Ishikawa (cell line): ENCODE measurements at regions not wholly inside any gene's neighbourhood (a gene's known extent, or its start where the extent isn't known, plus 50 kb on each side); places are given as distances from the start of the nearest gene placed in this dataset.

Experiments
- CEBPB ChIP-seq: IDR thresholded peaks from 2 replicates; pipeline ENCODE4 v1.6.1; 2012
- CREB1 ChIP-seq: IDR thresholded peaks from 2 replicates; pipeline ENCODE4 v1.6.1; 2012; ENCODE audit warnings: low read depth
- EGR1 ChIP-seq: IDR thresholded peaks from 2 replicates; pipeline ENCODE4 v1.6.1; 2012
- EP300 ChIP-seq: IDR thresholded peaks from 2 replicates; pipeline ENCODE4 v1.6.1; 2012; ENCODE audit warnings: borderline replicate concordance
- FOXM1 ChIP-seq: IDR thresholded peaks from 2 replicates; pipeline ENCODE4 v1.6.1; 2012; ENCODE audit warnings: low read depth, borderline replicate concordance
- NFIC ChIP-seq: IDR thresholded peaks from 2 replicates; pipeline ENCODE4 v1.6.1; 2012
- RAD21 ChIP-seq: IDR thresholded peaks from 2 replicates; pipeline ENCODE4 v1.6.1; 2012; ENCODE audit warnings: low read depth
- REST ChIP-seq: IDR thresholded peaks from 2 replicates; pipeline ENCODE4 v1.6.1; 2012; ENCODE audit warnings: low read depth, mild to moderate bottlenecking
- TAF1 ChIP-seq: IDR thresholded peaks from 2 replicates; pipeline ENCODE4 v1.6.1; 2012; ENCODE audit warnings: low read depth, mild to moderate bottlenecking
- TCF12 ChIP-seq: IDR thresholded peaks from 2 replicates; pipeline ENCODE4 v1.6.1; 2012; ENCODE audit warnings: low read depth
- TEAD4 ChIP-seq: IDR thresholded peaks from 2 replicates; pipeline ENCODE4 v1.6.1; 2012
- YY1 ChIP-seq: IDR thresholded peaks from 2 replicates; pipeline ENCODE4 v1.6.1; 2012; ENCODE audit warnings: low read depth
- ZBTB7A ChIP-seq: IDR thresholded peaks from 2 replicates; pipeline ENCODE4 v1.6.1; 2012; ENCODE audit warnings: low read depth
- TF ChIP-seq, protein P1 (sequence below): IDR thresholded peaks from 2 replicates; pipeline ENCODE4 v1.6.1; 2012
- TF ChIP-seq, protein P2 (sequence below): IDR thresholded peaks from 2 replicates; pipeline ENCODE4 v1.6.1; 2012

DNA sequence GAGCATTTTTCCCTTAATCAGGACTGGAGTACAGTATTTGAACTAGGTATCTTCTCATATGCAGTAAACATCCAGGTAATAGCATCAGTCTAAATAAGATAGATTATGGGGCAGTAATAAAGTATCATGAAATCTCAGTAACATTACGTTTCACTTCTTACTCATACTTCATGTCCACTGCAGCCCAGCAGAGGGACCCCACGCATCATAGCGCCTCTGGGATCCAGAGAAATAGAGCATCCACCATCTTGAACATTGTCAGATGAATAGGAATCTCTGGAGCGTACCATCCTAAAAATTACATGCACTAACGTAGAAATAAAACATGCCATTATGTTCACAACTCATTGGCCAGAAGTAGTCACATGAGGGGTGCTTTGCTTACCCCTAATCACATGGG lies 499.0 kb downstream of the CPS1 start:
- TF ChIP-seq YY1, result no peak
- no peak for TF ChIP-seq ZBTB7A
- peak; percentile 13; the same call in 1 of the 2 replicates for TF ChIP-seq RAD21

GRCh38 chr2:211061612-211062296 lies 505.4 kb downstream of the CPS1 start:
- TF ChIP-seq CREB1, result no peak

- TF ChIP-seq ZBTB7A (no peak), YY1 (no peak), EP300 (no peak), NFIC (no peak), CREB1 (no peak), CEBPB (no peak), RAD21 (no peak), TCF12 (no peak)
- TF ChIP-seq, protein P1, sequence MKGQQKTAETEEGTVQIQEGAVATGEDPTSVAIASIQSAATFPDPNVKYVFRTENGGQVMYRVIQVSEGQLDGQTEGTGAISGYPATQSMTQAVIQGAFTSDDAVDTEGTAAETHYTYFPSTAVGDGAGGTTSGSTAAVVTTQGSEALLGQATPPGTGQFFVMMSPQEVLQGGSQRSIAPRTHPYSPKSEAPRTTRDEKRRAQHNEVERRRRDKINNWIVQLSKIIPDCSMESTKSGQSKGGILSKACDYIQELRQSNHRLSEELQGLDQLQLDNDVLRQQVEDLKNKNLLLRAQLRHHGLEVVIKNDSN, result no peak
These were observed 505.9 kb downstream of the CPS1 start for GRCh38 chr2:211062297-211062612.

GRCh38 chr2:211067029-211067428 lies 510.6 kb downstream of the CPS1 start:
- TF ChIP-seq, protein P2, sequence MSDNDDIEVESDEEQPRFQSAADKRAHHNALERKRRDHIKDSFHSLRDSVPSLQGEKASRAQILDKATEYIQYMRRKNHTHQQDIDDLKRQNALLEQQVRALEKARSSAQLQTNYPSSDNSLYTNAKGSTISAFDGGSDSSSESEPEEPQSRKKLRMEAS, result no peak
- no peak for TF ChIP-seq REST
- no peak for TF ChIP-seq YY1
- TF ChIP-seq, protein P1, result no peak
- no peak for TF ChIP-seq CEBPB
- TF ChIP-seq EP300, result no peak
- TF ChIP-seq FOXM1, result no peak
- TF ChIP-seq EGR1, result no peak
- TF ChIP-seq RAD21, result no peak
- no peak for TF ChIP-seq TEAD4
- TF ChIP-seq TCF12, result no peak
- no peak for TF ChIP-seq CREB1
- no peak for TF ChIP-seq NFIC
- no peak for TF ChIP-seq TAF1
- TF ChIP-seq ZBTB7A, result no peak

DNA sequence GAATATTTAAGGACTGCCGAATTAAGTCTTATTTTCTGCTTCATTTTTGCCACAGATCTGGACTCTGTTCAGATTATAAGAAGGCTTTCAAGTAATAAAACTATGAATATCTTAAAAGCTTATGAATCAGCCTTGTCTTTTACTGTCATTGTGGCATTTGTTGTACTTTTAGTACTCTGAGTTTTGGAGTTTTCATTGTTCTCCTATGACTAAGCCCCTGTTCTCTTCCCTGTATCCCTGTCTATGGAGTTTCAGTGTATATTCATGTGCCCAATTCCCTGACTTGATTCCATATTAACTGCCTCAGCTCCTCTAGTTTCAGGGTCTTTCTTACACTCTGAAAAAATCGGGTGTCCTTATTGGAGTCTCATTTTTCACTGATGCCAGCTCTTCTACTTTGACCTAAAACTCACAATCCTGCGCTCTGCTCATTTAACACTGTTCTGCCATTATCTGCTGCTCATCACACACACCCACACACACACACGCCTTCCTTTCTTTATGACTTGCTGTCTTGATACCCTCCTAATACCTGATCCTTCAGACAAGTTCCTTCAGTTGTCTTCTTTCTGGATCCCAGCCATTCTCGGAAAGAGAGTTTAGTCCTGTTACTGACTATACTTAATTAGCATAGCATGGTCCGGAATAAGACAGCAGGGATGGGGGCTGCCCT lies 511.8 kb downstream of the CPS1 start:
- TF ChIP-seq EGR1 (no peak), CREB1 (no peak), REST (no peak)
- TF ChIP-seq, protein P2, result no peak

DNA sequence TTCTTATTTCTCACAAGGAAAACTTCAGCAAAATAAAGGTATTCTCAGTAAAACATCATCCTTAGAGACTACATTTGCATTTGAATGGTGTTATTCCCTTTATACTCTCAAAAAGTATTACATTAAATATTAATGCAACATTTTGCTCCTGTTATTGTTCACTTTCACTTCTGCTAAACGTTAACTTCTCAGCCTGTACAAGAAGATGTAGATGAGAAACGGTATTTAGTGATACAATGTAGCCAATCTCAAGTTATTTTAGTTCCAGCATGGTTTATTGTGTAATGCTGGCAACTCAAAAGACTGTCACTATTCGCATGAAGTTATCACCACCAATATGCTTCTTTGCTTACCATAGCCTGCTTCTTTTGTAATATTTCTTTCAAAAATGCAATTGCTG lies 514.1 kb downstream of the CPS1 start:
- TF ChIP-seq EGR1 (no peak), CEBPB (no peak), ZBTB7A (no peak), TCF12 (no peak), NFIC (no peak), RAD21 (no peak), REST (no peak), EP300 (no peak), TEAD4 (no peak), TAF1 (no peak), YY1 (no peak), CREB1 (no peak), FOXM1 (no peak)
- TF ChIP-seq, protein P2, result no peak
- TF ChIP-seq, protein P1, result no peak
